Lower leg skin (tissue), 3 donors: ENCODE measurements at regions not wholly inside any gene's neighbourhood (a gene's known extent, or its start where the extent isn't known, plus 50 kb on each side); places are given as distances from the start of the nearest gene placed in this dataset.
"Not testable (repeated sequence)": the region's sequence is repeated elsewhere in the genome, so short reads cannot be mapped to it uniquely, and the experiment has no call there.

ENCODE experiments used
- POLR2A ChIP-seq, 2 donors: fragments of 450-650 bp; IDR thresholded peaks; one replicate each; pipeline ENCODE4 v1.6.1; 2016 to 2017; ENCODE audit warnings: antibody characterized with exemption in 2 of 2, mild to moderate bottlenecking in 1 of 2, moderate library complexity in 1 of 2
- TF ChIP-seq, protein P1 (sequence below), 3 donors: fragments of 450-650 bp; IDR thresholded peaks; one replicate each; pipeline ENCODE4 v1.5.1; 2016; ENCODE audit warnings: antibody characterized with exemption in 3 of 3, mild to moderate bottlenecking in 3 of 3, moderate library complexity in 2 of 3

DNA sequence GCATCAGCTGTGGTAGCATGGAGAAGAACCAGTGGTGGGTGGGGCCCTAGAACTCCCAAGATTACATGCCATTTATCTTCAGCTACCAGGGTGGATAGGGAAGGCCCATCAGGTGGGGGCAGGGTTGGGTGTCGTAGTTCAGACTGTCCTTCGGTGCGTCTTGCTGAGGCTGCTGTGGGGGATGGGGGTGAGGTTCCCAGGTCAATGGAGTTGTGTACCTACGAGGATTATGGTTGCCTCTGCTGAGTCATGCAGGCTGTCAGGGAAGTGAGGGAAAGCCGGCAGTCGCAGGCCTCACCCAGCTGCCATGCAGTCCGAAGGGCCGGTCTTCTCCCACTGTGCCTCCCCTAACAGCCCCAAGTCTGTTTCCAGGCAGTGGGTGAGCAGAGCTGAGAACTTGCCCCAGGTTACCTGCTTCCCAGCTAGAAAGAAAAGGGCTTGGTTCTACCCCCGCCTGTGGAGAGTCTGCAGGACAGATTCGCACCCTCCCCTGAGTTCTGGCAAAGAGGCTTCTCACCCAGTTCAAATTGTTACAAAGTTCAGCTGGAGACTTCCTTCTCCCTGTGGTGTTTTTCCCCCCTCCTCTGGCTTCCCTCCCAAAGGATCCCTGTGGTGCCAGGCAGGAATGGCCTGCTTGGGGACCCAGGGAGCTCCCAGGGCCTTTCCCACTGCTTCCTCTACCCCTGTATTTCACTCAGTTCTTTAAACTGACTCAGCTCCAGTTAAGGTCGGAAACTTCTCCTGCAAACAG, 342.7 kb downstream of the KLF13 start:
- TF ChIP-seq POLR2A (IDR thresholded peaks at IDR 0.05), result not testable (repeated sequence)
- TF ChIP-seq, protein P1, sequence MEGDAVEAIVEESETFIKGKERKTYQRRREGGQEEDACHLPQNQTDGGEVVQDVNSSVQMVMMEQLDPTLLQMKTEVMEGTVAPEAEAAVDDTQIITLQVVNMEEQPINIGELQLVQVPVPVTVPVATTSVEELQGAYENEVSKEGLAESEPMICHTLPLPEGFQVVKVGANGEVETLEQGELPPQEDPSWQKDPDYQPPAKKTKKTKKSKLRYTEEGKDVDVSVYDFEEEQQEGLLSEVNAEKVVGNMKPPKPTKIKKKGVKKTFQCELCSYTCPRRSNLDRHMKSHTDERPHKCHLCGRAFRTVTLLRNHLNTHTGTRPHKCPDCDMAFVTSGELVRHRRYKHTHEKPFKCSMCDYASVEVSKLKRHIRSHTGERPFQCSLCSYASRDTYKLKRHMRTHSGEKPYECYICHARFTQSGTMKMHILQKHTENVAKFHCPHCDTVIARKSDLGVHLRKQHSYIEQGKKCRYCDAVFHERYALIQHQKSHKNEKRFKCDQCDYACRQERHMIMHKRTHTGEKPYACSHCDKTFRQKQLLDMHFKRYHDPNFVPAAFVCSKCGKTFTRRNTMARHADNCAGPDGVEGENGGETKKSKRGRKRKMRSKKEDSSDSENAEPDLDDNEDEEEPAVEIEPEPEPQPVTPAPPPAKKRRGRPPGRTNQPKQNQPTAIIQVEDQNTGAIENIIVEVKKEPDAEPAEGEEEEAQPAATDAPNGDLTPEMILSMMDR (IDR thresholded peaks at IDR 0.05), result not testable (repeated sequence)
